ENCODE measurements at regions not wholly inside any gene's neighbourhood (a gene's known extent, or its start where the extent isn't known, plus 50 kb on each side); places are given as distances from the start of the nearest gene placed in this dataset.

- Mint-ChIP-seq H3K9me3 (ENCODE audit: insufficient read depth) (peaks cover 11% of the 10 kb centered on the region), H3K4me1 (no peaks in the 10 kb centered on the region), H3K4me3 (no peak overlapping the region), H3K27ac (no peak overlapping the region), H3K27me3 (no peaks in the 10 kb centered on the region)
- peaks cover 0 to 9% (median 2%) of the 10 kb centered on the region in 3 donors for H3K9me3 ChIP-seq (ENCODE audit: control extremely low read depth in 1 of 3, control insufficient read depth in 2 of 3, insufficient read depth in 1 of 3, low read length in 2 of 3)
- no peaks in the 10 kb centered on the region for H3K4me1 ChIP-seq (ENCODE audit: control insufficient read depth in 2 of 2, insufficient read depth in 2 of 2, low read length in 2 of 2)
- no peak overlapping the region for H3K27ac ChIP-seq (ENCODE audit: low read length in 2 of 2)
- H3K9ac ChIP-seq (ENCODE audit: low read length) = no peak overlapping the region
- CTCF ChIA-PET = no interaction called here
- POLR2A ChIA-PET = no interaction called here
- no peak overlapping the region for H2AFZ ChIP-seq (ENCODE audit: insufficient read depth, low read depth, low read length, poor library complexity, severe bottlenecking)
- no peaks in the 10 kb centered on the region for H4K20me1 ChIP-seq (ENCODE audit: control insufficient read depth, insufficient read depth, low read length, poor library complexity, severe bottlenecking)
- H3K4me3 ChIP-seq (ENCODE audit: control extremely low read depth in 1 of 5, extremely low read depth in 1 of 5, insufficient read depth in 1 of 5, low read depth in 2 of 5, low read length in 4 of 5) = no peak overlapping the region
- H3K4me2 ChIP-seq (replicated peaks; ENCODE audit: low read depth, low read length, poor library complexity, severe bottlenecking) = no peak overlapping the region
- DNase-seq = no peak
- H3K36me3 ChIP-seq (replicated peaks in 1 of 2; ENCODE audit: control extremely low read depth in 1 of 2, control insufficient read depth in 1 of 2, extremely low read depth in 1 of 2, insufficient read depth in 2 of 2, low read length in 1 of 2) = no peaks in the 10 kb centered on the region
- no CpG with 5 or more reads among the region's 3 CpGs for WGBS (ENCODE audit: insufficient coverage)
- intact Hi-C loops (cut with micrococcal nuclease) = no loop called here
- H3K79me2 ChIP-seq (ENCODE audit: control insufficient read depth, insufficient read depth, low read length) = no peaks in the 10 kb centered on the region
- no peak for TF ChIP-seq EZH2 (IDR thresholded peaks at IDR 0.05; ENCODE audit: borderline replicate concordance, insufficient read depth, low read depth, low read length, poor library complexity, severe bottlenecking)
- no peak for ATAC-seq (ENCODE audit: low read depth)
- no peaks in the 10 kb centered on the region for H3K27me3 ChIP-seq (replicated peaks in 1 of 4; ENCODE audit: control extremely low read depth in 1 of 4, control insufficient read depth in 3 of 4, insufficient read depth in 4 of 4, low read length in 3 of 4)
These were observed 143.6 kb downstream of the ARL4A start for GRCh38 chr7:12831024-12831423.

- no peak overlapping the region for H3K9ac ChIP-seq (ENCODE audit: low read length)
- POLR2A ChIA-PET = no interaction called here
- peaks cover 0 to 9% (median 2%) of the 10 kb centered on the region in 3 donors for H3K9me3 ChIP-seq (ENCODE audit: control extremely low read depth in 1 of 3, control insufficient read depth in 2 of 3, insufficient read depth in 1 of 3, low read length in 2 of 3)
- no peak for TF ChIP-seq CTCF (IDR thresholded peaks at IDR 0.05)
- TF ChIP-seq EZH2 (IDR thresholded peaks at IDR 0.05; ENCODE audit: borderline replicate concordance, insufficient read depth, low read depth, low read length, poor library complexity, severe bottlenecking) = no peak
- DNase-seq = no peak
- no peak overlapping the region for H3K4me3 ChIP-seq (ENCODE audit: control extremely low read depth in 1 of 5, extremely low read depth in 1 of 5, insufficient read depth in 1 of 5, low read depth in 2 of 5, low read length in 4 of 5)
- H3K79me2 ChIP-seq (ENCODE audit: control insufficient read depth, insufficient read depth, low read length) = no peaks in the 10 kb centered on the region
- H3K27ac ChIP-seq (ENCODE audit: low read length in 2 of 2) = no peak overlapping the region
- H3K9me3 Mint-ChIP-seq (ENCODE audit: insufficient read depth) = peaks cover 11% of the 10 kb centered on the region
- H3K36me3 ChIP-seq (replicated peaks in 1 of 2; ENCODE audit: control extremely low read depth in 1 of 2, control insufficient read depth in 1 of 2, extremely low read depth in 1 of 2, insufficient read depth in 2 of 2, low read length in 1 of 2) = no peaks in the 10 kb centered on the region
- no peak overlapping the region for H3K4me2 ChIP-seq (replicated peaks; ENCODE audit: low read depth, low read length, poor library complexity, severe bottlenecking)
- H3K4me3 Mint-ChIP-seq = no peak overlapping the region
- no peaks in the 10 kb centered on the region for H3K4me1 ChIP-seq (ENCODE audit: control insufficient read depth in 2 of 2, insufficient read depth in 2 of 2, low read length in 2 of 2)
- H3K27ac Mint-ChIP-seq = no peak overlapping the region
- H4K20me1 ChIP-seq (ENCODE audit: control insufficient read depth, insufficient read depth, low read length, poor library complexity, severe bottlenecking) = no peaks in the 10 kb centered on the region
- H3K4me1 Mint-ChIP-seq = no peaks in the 10 kb centered on the region
- ATAC-seq (ENCODE audit: low read depth) = no peak
- WGBS (ENCODE audit: insufficient coverage) = 100% methylated on average over 2 of the region's 2 CpGs
- intact Hi-C loops (cut with micrococcal nuclease) = no loop called here
- no peak overlapping the region for H2AFZ ChIP-seq (ENCODE audit: insufficient read depth, low read depth, low read length, poor library complexity, severe bottlenecking)
- CTCF ChIA-PET = no interaction called here
- no peaks in the 10 kb centered on the region for H3K27me3 ChIP-seq (replicated peaks in 1 of 4; ENCODE audit: control extremely low read depth in 1 of 4, control insufficient read depth in 3 of 4, insufficient read depth in 4 of 4, low read length in 3 of 4)
- no peaks in the 10 kb centered on the region for H3K27me3 Mint-ChIP-seq
These were observed 146.4 kb downstream of the ARL4A start for GRCh38 chr7:12833829-12834228.
